PC-9 (cell line): ENCODE measurements at regions not wholly inside any gene's neighbourhood (a gene's known extent, or its start where the extent isn't known, plus 50 kb on each side); places are given as distances from the start of the nearest gene placed in this dataset.

Experiments used
- BruUV-seq: library from RNA; stranded (reverse); fragments of 400-500 nt; replicated peaks from 2 replicates; lab custom pipeline; 2021; lab: Mats Ljungman, UMichigan
- CTCF ChIA-PET: fragments of 300-600 bp; sonication (Branson Sonifier 250); formaldehyde crosslinking; loops from one replicate; lab custom pipeline; 2022; ENCODE audit warnings: antibody characterized with exemption; lab: Charles Lee
- POLR2A ChIA-PET: fragments of 300-600 bp; sonication (Branson Sonifier 250); formaldehyde crosslinking; loops from one replicate; lab custom pipeline; 2022; ENCODE audit warnings: antibody characterized with exemption; ENCODE audit not compliant: unreplicated experiment; lab: Charles Lee
- DNase-seq, 2 experiments: peaks; one replicate each; pipeline versions ENCODE4 v3.0.0 to v3.0.0-alpha.2; 2015 to 2022; ENCODE audit warnings: mixed read lengths in 1 of 2
- H2AFZ ChIP-seq: fragments of 200-600 bp; sonication (generic); 2 replicates; pipeline ENCODE4 v1.8.1; 2017; ENCODE audit warnings: antibody characterized with exemption
- H3F3A ChIP-seq: fragments of 200-600 bp; sonication (generic); 2 replicates; pipeline ENCODE4 v1.8.1; 2017; ENCODE audit warnings: antibody characterized with exemption, mild to moderate bottlenecking, low read depth; ENCODE audit not compliant: insufficient read depth
- H3K27ac ChIP-seq: fragments of 200-600 bp; sonication (generic); 2 replicates; pipeline ENCODE4 v1.6.1; 2016; ENCODE audit warnings: mixed run types
- H3K27me3 ChIP-seq: fragments of 200-600 bp; sonication (generic); 2 replicates; pipeline ENCODE4 v1.6.1; 2016; ENCODE audit warnings: low read depth, mixed run types; ENCODE audit not compliant: insufficient read depth
- H3K36me3 ChIP-seq: fragments of 200-600 bp; sonication (generic); 2 replicates; pipeline ENCODE4 v1.6.1; 2016; ENCODE audit warnings: low read depth, mixed run types
- H3K4me1 ChIP-seq: fragments of 200-600 bp; sonication (generic); replicated peaks from 2 replicates; pipeline ENCODE4 v1.6.1; 2016; ENCODE audit warnings: mixed run types; ENCODE audit not compliant: insufficient read depth
- H3K4me2 ChIP-seq: fragments of 200-600 bp; sonication (generic); 2 replicates; pipeline ENCODE4 v1.6.1; 2017; ENCODE audit warnings: mixed run types
- H3K4me3 ChIP-seq: fragments of 200-600 bp; sonication (generic); 2 replicates; pipeline ENCODE4 v1.6.1; 2016; ENCODE audit warnings: mixed run types
- H3K79me2 ChIP-seq: fragments of 200-600 bp; sonication (generic); 2 replicates; pipeline ENCODE4 v1.6.1; 2017; ENCODE audit warnings: low read depth, mixed run types
- H3K9me2 ChIP-seq: fragments of 200-600 bp; sonication (generic); 2 replicates; pipeline ENCODE4 v1.8.1; 2017; ENCODE audit warnings: mild to moderate bottlenecking; ENCODE audit not compliant: insufficient read depth
- H3K9me3 ChIP-seq: fragments of 200-600 bp; sonication (generic); 2 replicates; pipeline ENCODE4 v1.8.1; 2016; ENCODE audit warnings: low read depth; ENCODE audit not compliant: insufficient read depth
- H4K20me1 ChIP-seq: fragments of 200-600 bp; sonication (generic); 2 replicates; pipeline ENCODE4 v1.8.1; 2017; ENCODE audit not compliant: insufficient read depth
- EZH2 ChIP-seq: fragments of 200-600 bp; sonication (generic); IDR thresholded peaks from 2 replicates; pipeline ENCODE4 v1.8.0; 2017; ENCODE audit warnings: antibody characterized with exemption, low read depth
- intact Hi-C: fragments of 100-400 bp; cut with micrococcal nuclease; formaldehyde crosslinking; loops from one replicate; pipeline ENCODE4 v1.10.0; 2022; ENCODE audit not compliant: unreplicated experiment
- TF ChIP-seq, protein P1 (sequence below): fragments of 200-600 bp; sonication (generic); conservative IDR thresholded peaks from 2 replicates; pipeline ENCODE4 v1.6.1; 2017; ENCODE audit warnings: mixed run types, antibody characterized with exemption, mild to moderate bottlenecking, moderate library complexity

DNA sequence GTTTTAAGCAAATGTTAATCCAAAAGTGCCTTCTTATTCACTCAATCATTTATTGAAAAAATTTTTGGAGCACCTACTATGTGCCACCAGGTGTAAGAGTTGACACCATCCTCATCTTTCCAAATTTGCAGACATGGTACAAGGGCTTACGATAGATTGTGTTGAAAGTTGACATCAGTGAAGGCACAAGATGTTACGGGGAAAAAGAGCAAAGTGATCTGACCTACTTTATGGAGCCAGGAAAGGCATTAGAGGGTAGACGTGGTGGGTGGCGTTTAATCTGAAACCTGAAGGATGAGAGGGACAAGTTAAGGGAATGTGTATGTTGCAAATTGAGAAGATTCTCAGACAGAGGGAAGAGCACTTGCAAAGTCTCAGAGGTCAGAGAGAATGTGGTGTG lies 167.8 kb upstream of the HAND2 start:
- no peaks in the 10 kb centered on the region for H3K9me2 ChIP-seq
- no TSS peak for BruUV-seq
- H3K27ac ChIP-seq, result no peak overlapping the region
- H3K27me3 ChIP-seq, result no peaks in the 10 kb centered on the region
- TF ChIP-seq, protein P1, sequence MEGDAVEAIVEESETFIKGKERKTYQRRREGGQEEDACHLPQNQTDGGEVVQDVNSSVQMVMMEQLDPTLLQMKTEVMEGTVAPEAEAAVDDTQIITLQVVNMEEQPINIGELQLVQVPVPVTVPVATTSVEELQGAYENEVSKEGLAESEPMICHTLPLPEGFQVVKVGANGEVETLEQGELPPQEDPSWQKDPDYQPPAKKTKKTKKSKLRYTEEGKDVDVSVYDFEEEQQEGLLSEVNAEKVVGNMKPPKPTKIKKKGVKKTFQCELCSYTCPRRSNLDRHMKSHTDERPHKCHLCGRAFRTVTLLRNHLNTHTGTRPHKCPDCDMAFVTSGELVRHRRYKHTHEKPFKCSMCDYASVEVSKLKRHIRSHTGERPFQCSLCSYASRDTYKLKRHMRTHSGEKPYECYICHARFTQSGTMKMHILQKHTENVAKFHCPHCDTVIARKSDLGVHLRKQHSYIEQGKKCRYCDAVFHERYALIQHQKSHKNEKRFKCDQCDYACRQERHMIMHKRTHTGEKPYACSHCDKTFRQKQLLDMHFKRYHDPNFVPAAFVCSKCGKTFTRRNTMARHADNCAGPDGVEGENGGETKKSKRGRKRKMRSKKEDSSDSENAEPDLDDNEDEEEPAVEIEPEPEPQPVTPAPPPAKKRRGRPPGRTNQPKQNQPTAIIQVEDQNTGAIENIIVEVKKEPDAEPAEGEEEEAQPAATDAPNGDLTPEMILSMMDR, result no peak
- no peak for TF ChIP-seq EZH2
- intact Hi-C loops, result no loop called here
- H2AFZ ChIP-seq, result no peak overlapping the region
- H4K20me1 ChIP-seq, result no peaks in the 10 kb centered on the region
- no peaks in the 10 kb centered on the region for H3F3A ChIP-seq
- no peak overlapping the region for H3K4me2 ChIP-seq
- no peaks in the 10 kb centered on the region for H3K9me3 ChIP-seq
- H3K4me3 ChIP-seq, result no peak overlapping the region
- H3K36me3 ChIP-seq, result no peaks in the 10 kb centered on the region
- no peak for DNase-seq
- H3K79me2 ChIP-seq, result no peaks in the 10 kb centered on the region
- CTCF ChIA-PET, result no interaction called here
- no peaks in the 10 kb centered on the region for H3K4me1 ChIP-seq
- POLR2A ChIA-PET, result no interaction called here

DNA sequence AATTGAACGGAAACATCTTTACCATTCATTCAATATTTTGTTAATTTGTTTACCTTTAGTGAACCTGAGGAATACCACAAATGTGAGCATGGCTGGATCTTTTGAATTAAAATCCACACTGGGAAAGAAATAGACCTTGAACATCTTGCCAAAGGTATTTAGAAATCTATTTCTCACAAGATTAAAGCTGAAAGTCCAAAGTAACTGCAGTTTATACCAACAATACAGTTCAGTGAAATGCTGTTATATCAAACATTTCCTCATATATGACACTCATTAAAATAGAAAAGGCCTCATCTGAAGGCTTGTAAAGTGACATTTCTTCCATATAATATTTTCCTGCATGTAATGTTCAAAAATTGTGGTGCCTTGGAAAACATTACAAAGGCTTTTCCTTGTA lies 166.5 kb upstream of the HAND2 start:
- Histone ChIP-seq H3K79me2 (no peaks in the 10 kb centered on the region), H3K9me2 (no peaks in the 10 kb centered on the region), H3K36me3 (no peaks in the 10 kb centered on the region), H3F3A (no peaks in the 10 kb centered on the region), H4K20me1 (no peaks in the 10 kb centered on the region), H3K4me2 (no peak overlapping the region), H3K27ac (no peak overlapping the region), H3K9me3 (no peaks in the 10 kb centered on the region), H3K4me1 (no peaks in the 10 kb centered on the region), H3K4me3 (no peak overlapping the region), H2AFZ (no peak overlapping the region), H3K27me3 (no peaks in the 10 kb centered on the region)
- ChIA-PET CTCF (no interaction called here), POLR2A (no interaction called here)
- BruUV-seq, result no TSS peak
- no peak for DNase-seq
- TF ChIP-seq, protein P1, result no peak
- TF ChIP-seq EZH2, result no peak
- intact Hi-C loops, result no loop called here

DNA sequence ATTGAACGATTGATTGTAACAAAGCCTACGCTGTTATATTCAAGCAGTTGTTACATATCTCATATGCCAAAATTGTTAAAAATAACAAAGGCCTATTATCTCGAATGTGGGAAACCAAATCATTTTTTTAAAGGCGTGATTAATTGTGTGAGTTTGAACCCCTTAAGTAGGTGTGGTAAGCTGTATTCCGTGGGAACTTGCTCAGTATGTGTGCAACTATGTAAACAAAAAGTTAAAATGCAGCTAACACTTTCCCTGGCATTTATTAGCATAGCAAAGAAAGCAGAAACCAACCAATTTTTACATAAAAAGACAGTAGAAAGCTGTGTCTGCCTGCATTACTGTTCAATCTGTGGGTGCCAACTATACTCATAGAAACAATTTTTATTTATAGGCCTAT lies 166.0 kb upstream of the HAND2 start:
- CTCF ChIA-PET, result no interaction called here
- Histone ChIP-seq H3K27me3 (no peaks in the 10 kb centered on the region), H3K36me3 (no peaks in the 10 kb centered on the region), H3K79me2 (no peaks in the 10 kb centered on the region), H3K4me2 (no peak overlapping the region), H3K4me1 (no peaks in the 10 kb centered on the region), H3K9me3 (no peaks in the 10 kb centered on the region), H4K20me1 (no peaks in the 10 kb centered on the region), H3K4me3 (no peak overlapping the region), H2AFZ (no peak overlapping the region), H3K27ac (no peak overlapping the region), H3F3A (no peaks in the 10 kb centered on the region), H3K9me2 (no peaks in the 10 kb centered on the region)
- POLR2A ChIA-PET, result no interaction called here
- no peak for DNase-seq
- intact Hi-C loops, result no loop called here
- no peak for TF ChIP-seq EZH2
- TF ChIP-seq, protein P1, result no peak
- BruUV-seq, result no TSS peak
